ENCODE measurements at regions not wholly inside any gene's neighbourhood (a gene's known extent, or its start where the extent isn't known, plus 50 kb on each side); places are given as distances from the start of the nearest gene placed in this dataset.
A peak's percentile ranks its signal among the peaks of the same experiment; 100 is the strongest.

GRCh38 chr6:132244744-132245143, 156.5 kb downstream of the MOXD1 start:
- no peak for DNase-seq (ENCODE audit: low spot score)

GRCh38 chr6:132236744-132237143, 164.5 kb downstream of the MOXD1 start:
- DNase-seq (ENCODE audit: low spot score), result peak; percentile 17

- no peak for DNase-seq (ENCODE audit: low spot score)
Measured at GRCh38 chr6:132236281-132236680, 165.0 kb downstream of the MOXD1 start.

GRCh38 chr6:132235596-132236280, 165.5 kb downstream of the MOXD1 start:
- peak; percentile 44 for DNase-seq (ENCODE audit: low spot score)

- no peak for DNase-seq (ENCODE audit: low spot score)
Measured at GRCh38 chr6:132234356-132234755, 166.9 kb downstream of the MOXD1 start.

GRCh38 chr6:132231121-132231884, 170.0 kb downstream of the MOXD1 start:
- DNase-seq (ENCODE audit: low spot score), result peak; percentile 8

- DNase-seq (ENCODE audit: low spot score), result no peak
Measured at GRCh38 chr6:132228894-132229293, 172.4 kb downstream of the MOXD1 start.

GRCh38 chr6:132227904-132228303, 173.4 kb downstream of the MOXD1 start:
- DNase-seq (ENCODE audit: low spot score), result peak; percentile 4

GRCh38 chr6:132224943-132225342, 176.3 kb downstream of the MOXD1 start:
- no peak for DNase-seq (ENCODE audit: low spot score)

- no peak for DNase-seq (ENCODE audit: low spot score)
Measured at GRCh38 chr6:132220800-132221199, 180.5 kb downstream of the MOXD1 start.

- DNase-seq (ENCODE audit: low spot score), result no peak
Measured at GRCh38 chr6:132219901-132220300, 181.4 kb downstream of the MOXD1 start.

GRCh38 chr6:132218059-132218696, 183.1 kb downstream of the MOXD1 start:
- DNase-seq (ENCODE audit: low spot score), result no peak

- DNase-seq (ENCODE audit: low spot score), result peak; percentile 28
Measured at GRCh38 chr6:132215805-132216204, 185.5 kb downstream of the MOXD1 start.

GRCh38 chr6:132214716-132215115, 186.6 kb downstream of the MOXD1 start:
- no peak for DNase-seq (ENCODE audit: low spot score)

- DNase-seq (ENCODE audit: low spot score), result no peak
Measured at GRCh38 chr6:132213732-132214131, 187.5 kb downstream of the MOXD1 start.

GRCh38 chr6:132213191-132213590, 188.1 kb downstream of the MOXD1 start:
- no peak for DNase-seq (ENCODE audit: low spot score)

- DNase-seq (ENCODE audit: low spot score), result no peak
Measured at GRCh38 chr6:132210886-132211563, 190.2 kb downstream of the MOXD1 start.

- no peak for DNase-seq (ENCODE audit: low spot score)
Measured at GRCh38 chr6:132209351-132209750, 191.9 kb downstream of the MOXD1 start.

GRCh38 chr6:132207991-132208390, 193.3 kb downstream of the MOXD1 start:
- no peak for DNase-seq (ENCODE audit: low spot score)

- no peak for DNase-seq (ENCODE audit: low spot score)
Measured at GRCh38 chr6:132205946-132206345, 195.3 kb downstream of the MOXD1 start.

GRCh38 chr6:132204591-132204990, 196.7 kb downstream of the MOXD1 start:
- DNase-seq (ENCODE audit: low spot score), result no peak

- peak; percentile 72 for DNase-seq (ENCODE audit: low spot score)
Measured at GRCh38 chr6:132202574-132202973, 198.7 kb downstream of the MOXD1 start.

GRCh38 chr6:132199343-132199742, 201.9 kb downstream of the MOXD1 start:
- no peak for DNase-seq (ENCODE audit: low spot score)

All from COLO829 (cell line).